ENCODE measurements at regions not wholly inside any gene's neighbourhood (a gene's known extent, or its start where the extent isn't known, plus 50 kb on each side); places are given as distances from the start of the nearest gene placed in this dataset.

DNA sequence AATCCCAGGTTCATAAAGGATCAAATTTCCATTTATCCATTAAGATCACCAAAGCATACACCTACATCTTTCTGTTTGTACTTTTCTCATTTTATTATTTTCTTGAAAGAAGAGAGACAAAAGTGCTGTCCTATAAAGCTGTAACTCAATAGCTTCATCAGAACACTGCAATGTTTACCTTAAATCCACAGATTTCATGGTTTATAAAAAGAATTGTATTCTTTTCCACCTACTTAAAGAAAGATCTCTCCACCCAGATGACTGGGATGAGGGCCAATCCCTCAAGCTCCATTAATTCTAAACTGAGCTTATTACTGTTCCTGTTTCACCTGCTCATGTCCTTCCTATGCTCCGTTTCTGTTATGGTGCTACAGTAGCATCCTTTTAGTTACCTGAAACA is 470.6 kb downstream of the BCAT1 start:
- Histone ChIP-seq H3K27me3 (ENCODE audit: control insufficient read depth, insufficient read depth, low read length) (no peaks in the 10 kb centered on the region), H3K4me3 (ENCODE audit: low read depth in 2 of 2, low read length in 2 of 2) (no peak overlapping the region), H3K4me1 (ENCODE audit: control insufficient read depth, insufficient read depth, low read length) (no peaks in the 10 kb centered on the region), H3K27ac (ENCODE audit: low read length) (no peak overlapping the region), H3K9me3 (ENCODE audit: control insufficient read depth, insufficient read depth, low read depth, low read length) (no peaks in the 10 kb centered on the region), H3K36me3 (ENCODE audit: control insufficient read depth, insufficient read depth, low read length) (no peaks in the 10 kb centered on the region)
- ChIA-PET POLR2A (no interaction called here), CTCF (no interaction called here)
- DNase-seq (ENCODE audit: low read depth, low spot score) = no peak
- no peak for ATAC-seq
- BruUV-seq (replicated peaks) = no TSS peak
- in situ Hi-C loops (cut with HindIII; ENCODE audit: low pct_unique_long_range_greater_than_20kb, low sequenced_read_pairs) (no loop called here), intact Hi-C loops (cut with micrococcal nuclease; ENCODE audit: unreplicated experiment) (no loop called here)
- TF ChIP-seq TCF7L2 (IDR thresholded peaks at IDR 0.05; ENCODE audit: low read depth, low read length) (no peak), POLR2AphosphoS5 (IDR thresholded peaks at IDR 0.05; ENCODE audit: low read depth, low read length) (no peak), CTCF (IDR thresholded peaks at IDR 0.05) (no peak), SIN3A (IDR thresholded peaks at IDR 0.05; ENCODE audit: borderline replicate concordance, insufficient read depth, low read depth, low read length) (no peak)
- TF ChIP-seq, protein P1, sequence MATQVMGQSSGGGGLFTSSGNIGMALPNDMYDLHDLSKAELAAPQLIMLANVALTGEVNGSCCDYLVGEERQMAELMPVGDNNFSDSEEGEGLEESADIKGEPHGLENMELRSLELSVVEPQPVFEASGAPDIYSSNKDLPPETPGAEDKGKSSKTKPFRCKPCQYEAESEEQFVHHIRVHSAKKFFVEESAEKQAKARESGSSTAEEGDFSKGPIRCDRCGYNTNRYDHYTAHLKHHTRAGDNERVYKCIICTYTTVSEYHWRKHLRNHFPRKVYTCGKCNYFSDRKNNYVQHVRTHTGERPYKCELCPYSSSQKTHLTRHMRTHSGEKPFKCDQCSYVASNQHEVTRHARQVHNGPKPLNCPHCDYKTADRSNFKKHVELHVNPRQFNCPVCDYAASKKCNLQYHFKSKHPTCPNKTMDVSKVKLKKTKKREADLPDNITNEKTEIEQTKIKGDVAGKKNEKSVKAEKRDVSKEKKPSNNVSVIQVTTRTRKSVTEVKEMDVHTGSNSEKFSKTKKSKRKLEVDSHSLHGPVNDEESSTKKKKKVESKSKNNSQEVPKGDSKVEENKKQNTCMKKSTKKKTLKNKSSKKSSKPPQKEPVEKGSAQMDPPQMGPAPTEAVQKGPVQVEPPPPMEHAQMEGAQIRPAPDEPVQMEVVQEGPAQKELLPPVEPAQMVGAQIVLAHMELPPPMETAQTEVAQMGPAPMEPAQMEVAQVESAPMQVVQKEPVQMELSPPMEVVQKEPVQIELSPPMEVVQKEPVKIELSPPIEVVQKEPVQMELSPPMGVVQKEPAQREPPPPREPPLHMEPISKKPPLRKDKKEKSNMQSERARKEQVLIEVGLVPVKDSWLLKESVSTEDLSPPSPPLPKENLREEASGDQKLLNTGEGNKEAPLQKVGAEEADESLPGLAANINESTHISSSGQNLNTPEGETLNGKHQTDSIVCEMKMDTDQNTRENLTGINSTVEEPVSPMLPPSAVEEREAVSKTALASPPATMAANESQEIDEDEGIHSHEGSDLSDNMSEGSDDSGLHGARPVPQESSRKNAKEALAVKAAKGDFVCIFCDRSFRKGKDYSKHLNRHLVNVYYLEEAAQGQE (IDR thresholded peaks at IDR 0.05; ENCODE audit: insufficient read depth in 1 of 2, low read depth in 2 of 2, low read length in 1 of 2) = no peak

GRCh38 chr12:24476310-24476709 is 472.6 kb downstream of the BCAT1 start:
- intact Hi-C loops (cut with micrococcal nuclease; ENCODE audit: unreplicated experiment) (no loop called here), in situ Hi-C loops (cut with HindIII; ENCODE audit: low pct_unique_long_range_greater_than_20kb, low sequenced_read_pairs) (no loop called here)
- no peaks in the 10 kb centered on the region for H3K36me3 ChIP-seq (ENCODE audit: control insufficient read depth, insufficient read depth, low read length)
- no peak for DNase-seq (ENCODE audit: low read depth, low spot score)
- no TSS peak for BruUV-seq (replicated peaks)
- no peak for TF ChIP-seq TCF7L2 (IDR thresholded peaks at IDR 0.05; ENCODE audit: low read depth, low read length)
- no peak for TF ChIP-seq POLR2AphosphoS5 (IDR thresholded peaks at IDR 0.05; ENCODE audit: low read depth, low read length)
- TF ChIP-seq, protein P1 (IDR thresholded peaks at IDR 0.05; ENCODE audit: insufficient read depth in 1 of 2, low read depth in 2 of 2, low read length in 1 of 2) = no peak
- no peak for TF ChIP-seq SIN3A (IDR thresholded peaks at IDR 0.05; ENCODE audit: borderline replicate concordance, insufficient read depth, low read depth, low read length)
- TF ChIP-seq CTCF (IDR thresholded peaks at IDR 0.05) = no peak
- CTCF ChIA-PET = no interaction called here
- H3K27ac ChIP-seq (ENCODE audit: low read length) = no peak overlapping the region
- no peaks in the 10 kb centered on the region for H3K4me1 ChIP-seq (ENCODE audit: control insufficient read depth, insufficient read depth, low read length)
- ATAC-seq = no peak
- POLR2A ChIA-PET = no interaction called here
- H3K9me3 ChIP-seq (ENCODE audit: control insufficient read depth, insufficient read depth, low read depth, low read length) = no peaks in the 10 kb centered on the region
- no peak overlapping the region for H3K4me3 ChIP-seq (ENCODE audit: low read depth in 2 of 2, low read length in 2 of 2)
- no peaks in the 10 kb centered on the region for H3K27me3 ChIP-seq (ENCODE audit: control insufficient read depth, insufficient read depth, low read length)

Measured in Panc1 (cell line).